Right forelimb (tissue), 1 donor: ENCODE measurements at regions not wholly inside any gene's neighbourhood (a gene's known extent, or its start where the extent isn't known, plus 50 kb on each side); places are given as distances from the start of the nearest gene placed in this dataset.
A peak's percentile ranks its signal among the peaks of the same experiment; 100 is the strongest.
"Not testable (repeated sequence)": the region's sequence is repeated elsewhere in the genome, so short reads cannot be mapped to it uniquely, and the experiment has no call there.

Experiments used
- DNase-seq: peaks from one replicate; pipeline ENCODE4 v3.0.0-alpha.2; 2018

DNA sequence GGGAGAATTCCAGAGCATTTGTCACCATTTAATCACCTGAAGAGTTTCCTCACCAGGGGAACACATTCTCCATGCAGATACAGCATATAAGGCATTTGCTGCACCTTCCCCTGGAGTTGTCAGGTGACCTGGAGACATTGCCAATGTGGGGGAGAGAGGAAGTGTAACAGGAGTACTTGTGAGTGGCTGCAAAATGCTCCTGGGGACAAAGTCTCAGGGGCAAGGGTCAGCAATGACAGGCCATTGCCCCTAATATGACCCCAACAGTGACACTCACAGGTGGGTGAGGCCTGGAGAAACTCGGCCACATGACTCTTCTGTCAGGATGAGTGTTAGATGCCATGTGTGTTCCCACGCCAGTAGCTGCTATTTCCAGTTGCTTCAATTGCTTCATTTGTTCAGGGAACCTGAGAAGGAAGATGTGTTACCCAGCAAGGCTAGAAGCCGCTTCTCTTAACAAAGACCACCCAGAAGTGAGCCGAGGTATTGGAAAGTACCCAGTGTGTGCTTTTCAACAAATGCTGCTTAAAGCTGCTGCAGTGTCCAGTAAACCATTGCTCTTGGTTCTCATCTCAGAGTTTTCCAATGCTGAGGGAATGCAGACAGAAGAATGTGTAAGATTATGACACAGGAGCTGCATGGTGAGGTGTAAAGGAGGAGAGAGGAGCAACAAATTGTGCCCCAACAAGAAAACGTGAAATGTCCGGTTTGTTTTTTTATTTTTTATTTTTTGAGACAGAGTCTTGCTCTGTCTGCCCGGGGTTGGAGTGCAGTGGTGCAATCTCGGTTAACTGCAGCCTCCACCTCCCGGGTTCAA lies 128.2 kb upstream of the SLC44A1 start:
- DNase-seq: no peak

DNA sequence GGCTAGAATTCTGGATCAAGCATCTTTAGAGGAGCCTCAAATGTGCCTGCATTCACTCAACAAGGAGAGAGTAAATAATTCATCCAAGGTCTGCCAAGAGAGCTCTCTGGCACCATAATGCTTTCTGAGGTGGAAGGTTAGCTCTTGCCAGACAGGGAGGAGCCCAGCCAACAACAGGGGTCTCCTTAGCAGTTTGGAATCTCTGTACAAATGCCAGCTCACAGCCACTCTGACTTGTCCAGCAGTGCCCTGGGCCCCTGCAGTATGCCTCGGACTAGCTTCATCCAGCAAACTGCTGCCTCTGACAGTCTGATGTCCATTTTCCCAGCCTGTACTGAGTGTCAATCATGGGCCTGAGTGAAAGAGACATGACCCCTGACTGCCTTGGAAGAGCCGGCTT lies 127.2 kb upstream of the SLC44A1 start:
- no peak for DNase-seq

DNA sequence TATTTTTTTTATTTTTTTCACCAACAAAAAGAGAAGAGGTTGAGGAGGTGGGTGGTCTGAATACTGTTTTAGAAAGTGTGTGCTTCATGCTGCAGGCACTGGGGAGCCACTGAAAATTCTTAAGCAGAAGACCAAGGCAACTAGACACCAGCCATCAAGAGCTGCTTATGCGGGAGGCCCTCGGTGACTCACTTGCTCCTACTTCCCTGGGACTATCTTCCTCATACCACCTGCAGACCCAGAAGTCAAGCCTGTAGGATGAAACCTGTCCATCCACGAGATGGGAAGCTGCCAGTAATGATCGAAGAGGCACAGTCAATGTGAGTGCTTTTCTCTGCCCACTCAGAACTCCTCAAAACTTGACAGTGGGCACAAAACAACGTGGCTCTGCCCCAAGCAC lies 125.8 kb upstream of the SLC44A1 start:
- no peak for DNase-seq

DNA sequence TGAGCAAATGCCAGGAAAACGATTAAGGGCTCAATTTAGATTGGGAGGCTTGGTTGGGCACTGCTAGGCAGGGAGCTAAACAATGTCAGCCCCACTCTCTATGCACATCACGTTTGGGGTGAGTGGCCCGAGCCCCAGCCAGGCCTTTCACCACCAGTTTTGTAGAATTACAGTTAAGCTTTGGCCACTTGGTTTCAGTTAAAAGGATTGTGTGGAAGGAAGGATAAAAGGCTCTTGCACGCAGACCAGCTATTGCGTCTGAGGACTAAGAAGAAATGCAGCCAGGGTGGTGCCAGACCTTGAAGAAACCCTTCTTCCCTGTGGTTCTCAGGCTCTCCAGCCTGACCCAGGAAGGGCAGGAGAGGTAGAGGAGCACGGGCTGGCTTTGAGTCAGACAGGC lies 125.3 kb upstream of the SLC44A1 start:
- DNase-seq: no peak

DNA sequence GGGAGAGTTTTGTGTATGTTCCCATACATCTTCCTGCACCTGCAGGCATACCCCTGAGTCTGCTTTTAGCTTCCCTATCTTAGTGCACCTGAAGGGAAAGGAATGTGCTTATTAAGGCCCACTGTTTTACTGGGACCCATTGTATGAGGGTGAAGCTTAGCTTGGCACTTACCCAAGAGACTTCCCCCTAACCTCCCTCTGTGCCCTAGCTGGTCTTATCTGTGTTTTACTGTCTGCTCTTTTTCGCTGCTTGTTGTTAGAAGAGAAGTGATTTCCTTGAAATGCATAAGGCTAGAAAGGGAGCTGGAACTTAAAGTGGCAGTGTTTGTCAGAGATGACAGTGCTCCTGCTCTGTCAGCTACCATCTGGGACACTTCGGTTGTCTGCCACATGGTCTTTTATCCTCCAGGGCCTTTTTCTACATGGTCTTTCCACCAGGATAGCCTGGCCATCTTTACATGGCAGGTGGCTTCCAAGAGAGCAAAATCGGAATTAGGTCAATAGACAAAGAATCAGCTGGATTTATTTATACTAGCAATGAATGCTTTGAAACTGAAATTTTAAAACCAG lies 122.5 kb upstream of the SLC44A1 start:
- no peak for DNase-seq

DNA sequence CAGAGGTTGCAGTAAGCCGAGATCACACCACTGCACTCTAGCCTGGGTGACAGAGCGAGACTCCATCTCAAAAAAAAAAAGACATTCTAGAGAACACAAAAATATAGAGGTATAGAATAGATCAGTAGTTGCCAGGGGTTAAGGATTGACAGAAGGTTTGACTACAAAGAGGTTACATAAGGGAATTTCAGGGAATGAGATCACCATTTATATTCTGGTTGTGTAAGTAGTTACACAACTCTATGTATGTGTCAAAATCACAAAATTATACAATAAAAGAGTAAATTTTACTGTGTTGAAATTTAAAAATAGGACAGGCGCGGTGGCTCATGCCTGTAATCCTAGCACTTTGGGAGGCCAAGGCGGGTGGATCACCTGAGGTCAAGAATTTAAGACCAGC lies 119.9 kb upstream of the SLC44A1 start:
- not testable (repeated sequence) for DNase-seq

DNA sequence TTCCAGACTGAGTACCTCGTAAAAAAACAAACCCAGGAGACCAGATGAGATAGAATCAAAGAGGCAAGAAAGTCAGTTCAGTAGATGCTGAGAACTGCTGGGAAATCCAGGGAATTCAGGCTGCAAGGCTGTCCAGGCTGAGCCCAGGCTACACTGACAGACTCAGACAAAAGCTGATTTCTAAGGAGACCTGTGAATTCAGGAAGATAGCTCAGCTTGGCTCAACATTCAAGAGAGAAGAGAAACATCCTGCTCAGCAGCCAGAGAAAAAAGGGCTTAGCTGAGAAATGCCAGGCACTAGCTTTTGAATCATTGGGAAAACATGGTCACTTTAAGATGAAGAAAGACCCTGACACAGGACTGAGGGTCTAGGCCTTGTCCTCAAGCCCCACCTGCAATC lies 118.2 kb upstream of the SLC44A1 start:
- no peak for DNase-seq

DNA sequence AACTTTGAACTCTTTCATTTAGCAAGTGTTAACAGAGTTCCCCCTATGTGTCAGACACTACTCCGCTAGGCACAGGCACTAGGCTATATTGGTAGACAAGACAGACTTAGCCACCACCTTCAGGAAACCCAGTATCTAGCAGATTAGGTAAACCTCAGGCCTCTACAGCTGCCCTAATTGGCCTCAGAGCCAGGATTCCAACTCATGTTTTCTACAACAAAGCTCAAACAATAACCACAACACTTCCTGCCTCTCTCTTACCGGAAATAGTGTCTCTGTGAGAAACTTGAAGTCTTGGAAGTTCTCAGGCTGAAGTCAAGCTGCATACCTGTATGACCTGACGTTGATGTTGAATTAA lies 116.6 kb upstream of the SLC44A1 start:
- no peak for DNase-seq

DNA sequence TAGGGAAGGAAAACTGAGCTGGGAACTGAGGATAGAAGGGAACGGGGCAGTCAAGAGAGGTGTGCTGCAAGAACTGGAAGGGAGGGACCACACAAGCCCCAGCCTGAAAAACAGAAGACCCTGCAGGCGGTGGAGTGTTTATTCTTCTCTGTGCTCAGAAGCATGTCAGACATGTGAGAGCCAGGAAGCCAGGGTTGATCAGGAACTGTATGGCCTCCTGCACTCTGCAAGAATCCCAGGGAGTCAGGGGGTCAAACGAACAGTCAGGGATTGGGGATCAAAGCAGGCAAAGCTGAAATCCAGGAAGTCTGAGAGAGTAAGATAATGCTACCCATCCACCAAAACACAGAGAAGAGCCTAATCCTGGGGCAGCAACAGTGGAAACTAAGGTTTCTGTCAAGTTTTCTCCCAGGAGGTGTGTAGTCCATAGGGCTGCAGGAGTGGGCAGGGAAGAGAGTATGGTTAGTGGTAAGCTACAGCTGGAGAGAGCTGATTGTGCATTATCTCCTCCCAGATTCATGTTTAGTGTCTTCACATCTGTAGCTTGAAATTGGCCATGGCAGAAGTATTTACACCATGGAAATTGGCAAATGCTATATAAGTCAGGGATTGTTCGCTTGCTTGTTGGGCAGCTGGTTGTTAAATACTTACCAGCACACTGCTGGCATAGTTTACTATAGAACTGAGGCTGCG lies 115.4 kb upstream of the SLC44A1 start:
- DNase-seq: no peak

DNA sequence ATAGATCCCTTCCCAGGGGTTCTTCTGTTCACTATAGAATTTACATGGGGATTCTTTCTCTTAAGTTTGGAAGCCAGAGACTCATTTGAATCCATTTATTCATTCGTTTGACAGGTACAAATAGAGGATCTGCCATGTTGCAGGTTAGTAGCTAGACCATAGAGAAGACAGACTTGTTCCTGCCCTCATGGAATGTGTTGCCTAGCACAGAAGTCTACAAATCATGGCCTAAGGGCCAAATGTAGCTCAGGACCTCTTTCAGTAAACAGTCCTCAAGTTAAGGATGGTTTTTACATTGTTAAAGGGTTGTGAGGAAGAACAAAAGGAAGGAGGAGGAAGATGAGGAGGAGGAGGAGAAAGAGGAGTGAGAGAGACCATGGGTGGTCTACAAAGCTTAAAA lies 114.7 kb upstream of the SLC44A1 start:
- no peak for DNase-seq

DNA sequence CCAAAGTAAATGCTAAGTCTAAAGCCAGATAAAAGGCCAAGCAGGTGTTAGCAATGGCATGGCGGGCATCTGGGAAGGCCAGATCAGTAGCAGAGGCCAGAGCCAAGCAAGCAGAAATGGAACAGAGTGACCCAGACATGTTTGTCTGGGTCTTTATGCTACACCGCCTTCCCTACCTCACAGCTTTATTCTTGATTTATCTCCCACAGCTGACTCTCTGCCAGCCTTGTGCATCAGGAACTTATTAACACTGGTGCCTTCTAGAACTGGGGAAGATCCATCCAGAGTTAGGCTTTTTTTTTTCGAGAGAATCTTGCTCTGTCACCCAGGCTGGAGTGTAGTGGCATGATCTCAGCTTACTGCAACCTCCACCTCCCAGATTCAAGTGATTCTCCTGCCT lies 112.5 kb upstream of the SLC44A1 start:
- DNase-seq: no peak

DNA sequence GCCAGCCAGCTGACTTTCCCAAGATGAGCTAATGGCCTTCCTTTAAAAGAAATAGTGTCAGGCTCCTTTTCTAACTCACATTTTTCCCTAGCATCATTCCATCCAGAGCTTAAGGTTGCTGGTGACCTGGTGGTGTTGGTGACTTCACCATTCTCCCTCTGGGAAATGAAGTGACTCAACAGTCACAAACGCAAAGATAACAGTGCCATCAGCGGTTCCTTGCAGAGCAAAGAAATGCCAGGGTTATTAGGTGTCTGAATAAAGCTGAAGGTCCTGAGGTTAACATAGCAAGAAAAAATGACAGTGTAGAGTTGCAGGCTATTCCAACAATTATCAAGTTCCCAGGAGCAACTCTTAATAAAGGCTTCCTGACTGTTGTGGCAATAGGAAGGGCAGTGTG lies 111.8 kb upstream of the SLC44A1 start:
- no peak for DNase-seq

DNA sequence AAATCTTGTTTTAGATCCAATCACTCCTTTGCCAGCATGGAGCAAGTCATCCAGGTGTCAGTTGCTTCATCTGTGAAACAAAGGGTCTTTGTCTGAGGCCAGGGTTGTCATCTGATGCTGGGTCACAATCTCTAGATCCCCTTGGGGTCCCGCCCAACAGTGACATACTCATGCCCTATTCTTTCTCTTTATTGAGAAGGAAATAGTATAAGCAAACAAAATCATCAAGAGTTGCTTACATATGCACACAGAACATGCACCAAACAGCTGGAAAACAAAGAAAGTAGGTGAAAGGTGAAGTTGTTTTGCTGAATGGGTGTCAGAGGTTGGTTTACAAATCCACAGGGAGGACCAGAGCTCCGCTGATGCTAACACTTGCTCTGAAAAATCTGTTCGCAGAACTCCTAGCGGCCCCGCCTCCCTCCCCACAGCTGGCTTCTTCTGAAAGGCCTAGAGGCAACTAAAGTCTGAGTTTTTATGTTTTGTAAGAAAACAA lies 106.1 kb upstream of the SLC44A1 start:
- DNase-seq: peak; percentile 56

DNA sequence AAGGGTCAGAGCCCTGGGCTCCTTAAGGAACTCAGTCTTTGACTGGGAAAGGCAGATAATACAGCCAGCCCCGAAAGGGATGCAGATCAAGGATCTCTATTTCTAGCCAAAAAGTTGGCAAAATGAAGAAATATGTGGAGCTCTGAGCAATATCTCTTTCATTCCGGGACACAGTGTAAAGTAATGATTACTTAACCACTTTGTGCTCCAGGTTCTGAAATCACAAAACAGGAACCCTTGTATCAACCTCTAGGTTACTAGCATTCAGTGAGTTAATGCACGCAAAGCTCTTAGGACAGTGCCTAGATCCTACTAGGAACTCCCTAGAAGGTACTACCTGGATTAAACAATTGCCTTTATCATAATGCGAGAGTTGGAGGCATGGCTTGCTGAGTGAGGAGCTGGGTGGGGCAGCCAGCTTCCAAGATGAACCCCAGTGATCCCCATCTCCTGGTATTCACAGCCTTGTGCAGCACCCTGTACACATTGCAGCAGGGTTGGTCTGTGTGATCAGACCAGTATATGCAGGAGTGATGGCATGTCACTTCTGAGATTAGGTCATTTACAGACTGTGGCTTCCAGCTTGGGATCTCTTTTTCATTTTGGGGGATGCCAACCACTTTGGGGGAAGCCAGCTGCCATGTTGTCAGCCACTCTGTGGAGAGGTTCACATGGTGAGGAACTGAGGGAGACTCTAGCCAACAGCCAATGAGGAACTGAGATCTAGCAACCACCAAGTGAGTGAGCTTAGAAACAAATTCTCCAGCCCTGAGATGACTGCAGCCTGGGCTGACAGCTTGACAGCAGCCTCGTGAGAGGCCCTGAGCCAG lies 103.1 kb upstream of the SLC44A1 start:
- no peak for DNase-seq

DNA sequence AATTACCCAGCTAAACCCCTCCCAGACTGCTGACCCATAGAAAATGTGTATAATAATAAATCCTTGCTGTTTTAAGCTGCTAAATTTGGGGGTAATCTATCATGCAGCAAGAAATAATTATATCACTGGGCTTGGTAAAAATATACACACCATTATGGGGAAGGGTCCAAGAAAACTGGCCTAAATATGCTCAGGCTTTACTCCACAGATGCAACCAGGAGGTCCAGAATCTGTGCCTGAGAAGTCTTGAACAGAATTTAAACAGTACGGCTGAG lies 102.5 kb upstream of the SLC44A1 start:
- no peak for DNase-seq

DNA sequence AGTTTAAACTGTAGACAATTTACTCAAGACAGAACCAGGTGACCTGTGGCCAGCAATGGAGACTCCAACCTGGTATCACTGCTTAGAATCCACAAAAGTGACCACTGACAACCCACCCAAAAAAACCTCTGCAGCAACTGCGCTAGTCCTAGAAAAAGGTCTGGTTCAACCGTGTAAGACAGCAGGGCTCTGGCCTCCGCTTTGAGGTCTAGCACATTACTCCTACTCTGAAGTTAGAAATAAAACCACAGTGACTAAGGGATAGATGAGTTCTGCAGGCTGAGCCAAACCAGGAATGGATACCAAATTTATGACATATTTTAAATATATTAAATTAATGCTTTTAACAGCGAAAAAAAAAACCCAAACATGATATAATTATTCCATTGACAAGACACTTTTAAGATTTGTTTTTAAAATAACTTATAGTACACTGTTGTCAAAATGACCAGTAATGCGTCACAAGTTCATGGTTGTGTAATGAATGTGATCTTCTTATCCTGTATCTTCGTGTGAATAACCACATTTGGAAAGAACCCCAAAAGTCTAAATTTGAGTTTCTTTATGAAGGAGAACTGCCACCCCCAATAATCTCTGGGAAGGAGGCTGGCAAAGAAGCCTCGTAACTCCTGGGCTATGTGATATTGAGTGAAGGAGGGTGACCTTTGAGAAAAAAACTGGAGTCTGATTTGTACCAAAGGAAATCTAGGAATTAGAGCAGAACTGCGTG lies 101.9 kb upstream of the SLC44A1 start:
- DNase-seq: no peak

DNA sequence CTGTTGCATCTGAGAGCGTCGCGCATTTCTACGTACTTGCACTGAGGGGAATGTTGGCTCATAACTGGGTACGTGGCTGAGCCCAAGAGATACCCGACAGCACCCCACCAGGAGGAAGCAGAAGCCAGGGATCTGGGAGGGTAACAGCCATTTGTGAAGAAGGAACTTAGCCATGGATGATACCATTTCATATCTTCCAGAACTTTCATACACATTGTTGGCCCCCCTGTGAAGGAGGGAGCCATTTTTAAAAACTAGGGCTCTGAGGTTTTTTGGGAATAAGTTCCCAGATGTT lies 101.4 kb upstream of the SLC44A1 start:
- no peak for DNase-seq

DNA sequence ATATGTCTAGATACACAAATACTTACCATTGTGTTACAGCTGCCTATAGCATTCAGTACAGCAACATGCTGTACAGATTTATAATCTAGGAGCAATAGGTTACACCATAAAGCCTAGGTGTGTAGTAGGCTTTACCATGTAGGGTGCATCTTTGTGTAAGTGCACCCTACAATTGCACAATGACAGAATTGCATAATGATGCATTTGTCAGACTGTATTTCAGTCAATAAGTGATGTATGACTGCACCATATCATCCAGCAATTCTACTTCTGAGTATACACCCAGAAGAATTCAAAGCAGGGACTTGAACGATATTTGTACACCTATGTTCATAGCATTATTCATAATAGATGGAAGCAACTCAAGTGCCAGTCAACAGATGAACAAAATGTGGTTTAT lies 100.4 kb upstream of the SLC44A1 start:
- no peak for DNase-seq

DNA sequence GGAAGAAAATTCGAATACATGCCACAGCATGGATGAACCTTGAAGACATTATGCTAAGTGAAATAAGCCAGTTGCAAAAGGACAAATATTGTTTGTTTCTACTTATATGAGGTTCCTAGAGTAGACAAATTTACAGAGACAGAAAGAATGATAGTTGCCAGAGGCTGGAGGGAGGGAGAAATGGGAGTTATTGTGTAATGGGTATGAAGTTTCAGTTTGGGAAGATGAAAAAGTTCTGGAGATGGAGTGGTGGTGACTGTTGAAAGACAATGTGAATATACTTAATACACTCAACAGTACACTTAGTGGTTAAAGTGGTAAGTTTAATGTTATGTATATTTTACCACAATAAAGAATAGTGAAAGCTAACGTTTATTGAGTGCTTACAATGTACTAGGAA lies 99.6 kb upstream of the SLC44A1 start:
- DNase-seq: no peak

DNA sequence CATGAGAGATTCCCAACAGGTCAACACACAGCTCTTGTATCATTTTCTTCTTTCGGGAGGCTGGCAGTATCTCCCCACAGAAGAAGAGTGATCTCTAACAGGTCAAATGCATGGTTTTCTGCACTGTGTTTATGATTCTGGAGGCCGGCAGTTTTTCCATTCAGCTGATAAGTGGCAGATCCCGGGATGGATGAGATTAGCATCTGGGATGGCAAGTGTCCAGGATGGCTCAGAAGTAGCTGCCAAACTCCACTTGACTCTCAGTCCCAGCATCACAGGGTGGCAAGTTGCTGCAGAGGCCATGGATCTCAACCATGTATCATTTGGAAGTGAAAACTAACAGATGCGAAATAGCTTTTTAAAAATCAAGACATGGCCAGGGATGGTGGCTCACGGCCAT lies 97.8 kb upstream of the SLC44A1 start:
- DNase-seq: no peak

DNA sequence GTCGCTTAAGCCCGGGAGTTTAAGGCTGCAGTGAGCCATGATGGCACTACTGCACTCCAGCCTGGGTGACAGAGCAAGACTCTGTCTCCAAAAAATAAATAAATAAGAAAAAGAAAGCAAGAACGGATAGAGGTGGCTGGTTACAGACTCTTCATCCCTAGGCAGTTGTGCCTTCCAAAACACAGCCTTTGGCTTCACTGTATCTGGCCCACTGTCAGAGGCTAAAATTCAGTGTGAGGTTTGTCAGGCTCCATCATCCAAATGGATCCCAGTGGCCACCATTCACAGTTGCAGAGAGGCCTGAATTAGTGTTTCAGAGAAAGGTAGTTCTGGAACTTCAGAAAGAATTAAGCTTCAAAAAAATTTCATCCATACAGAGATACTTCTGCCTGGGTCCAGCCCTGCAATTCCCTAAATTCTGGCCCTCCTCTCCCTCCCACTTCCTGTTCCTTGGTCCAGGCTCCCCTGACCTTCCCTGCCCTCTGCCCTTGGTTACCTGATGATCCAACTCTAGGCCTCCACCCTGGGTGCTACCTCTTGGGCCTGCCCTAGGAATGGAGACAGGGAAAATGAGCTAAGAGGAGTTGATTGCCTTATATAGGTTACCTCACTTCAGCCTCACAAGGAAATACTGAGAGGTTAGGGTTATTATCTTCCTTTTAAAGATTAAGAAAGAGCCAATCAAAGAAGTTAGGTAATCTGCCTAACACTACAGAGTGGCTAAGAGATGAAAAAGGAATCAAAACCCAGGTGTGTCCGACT lies 97.2 kb upstream of the SLC44A1 start:
- DNase-seq: no peak

DNA sequence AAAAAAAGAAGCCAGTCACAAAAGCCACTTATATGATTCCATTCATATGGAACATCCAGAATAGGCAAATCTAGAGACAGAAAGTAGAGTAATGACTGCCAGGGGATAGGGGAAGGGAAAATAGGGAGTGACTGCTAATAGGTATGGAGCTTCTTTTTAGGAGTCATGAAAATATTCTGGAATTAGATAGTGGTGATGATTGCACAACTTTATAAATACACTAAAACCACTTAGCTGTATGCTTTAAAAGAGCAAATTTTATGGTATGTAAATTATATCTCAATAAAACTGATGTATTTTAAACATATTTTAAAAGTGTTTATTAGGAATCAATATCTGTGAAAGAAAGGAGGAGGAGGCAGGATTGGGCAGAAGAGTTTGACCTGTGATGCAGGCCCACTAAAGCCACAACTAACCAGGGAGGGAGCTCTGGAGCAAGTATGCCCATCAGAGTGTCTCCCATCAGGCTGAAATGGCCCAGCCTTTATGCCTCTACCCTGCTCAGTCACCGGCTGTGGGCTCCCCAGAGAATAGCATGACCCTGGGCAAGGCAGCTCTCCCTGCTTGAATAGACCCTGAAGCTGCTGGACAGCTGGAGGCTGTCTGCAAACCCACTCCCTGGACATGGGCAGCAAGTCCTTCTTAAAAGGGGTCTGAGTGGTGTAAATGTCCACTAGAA lies 96.0 kb upstream of the SLC44A1 start:
- no peak for DNase-seq
